Brain pericyte (primary cell): ENCODE measurements at regions not wholly inside any gene's neighbourhood (a gene's known extent, or its start where the extent isn't known, plus 50 kb on each side); places are given as distances from the start of the nearest gene placed in this dataset.

Experiments
- DNase-seq: peaks from one replicate; pipeline ENCODE4 v3.0.0-alpha.2; 2012; ENCODE audit warnings: low read depth, low spot score

GRCh38 chr2:116645155-116645554 lies 1169.3 kb upstream of the DDX18 start:
- DNase-seq: no peak

GRCh38 chr2:116668691-116669090 lies 1145.8 kb upstream of the DDX18 start:
- DNase-seq: no peak

GRCh38 chr2:116669782-116670181 lies 1144.7 kb upstream of the DDX18 start:
- no peak for DNase-seq

GRCh38 chr2:116674188-116674587 lies 1140.3 kb upstream of the DDX18 start:
- no peak for DNase-seq

GRCh38 chr2:116676776-116677175 lies 1137.7 kb upstream of the DDX18 start:
- no peak for DNase-seq

- no peak for DNase-seq
Measured at GRCh38 chr2:116680256-116680936, 1134.1 kb upstream of the DDX18 start.

- DNase-seq: no peak
Measured at GRCh38 chr2:116687371-116687770, 1127.1 kb upstream of the DDX18 start.

GRCh38 chr2:116692988-116693387 lies 1121.5 kb upstream of the DDX18 start:
- no peak for DNase-seq

GRCh38 chr2:116696223-116696622 lies 1118.3 kb upstream of the DDX18 start:
- DNase-seq: no peak

- no peak for DNase-seq
Measured at GRCh38 chr2:116696903-116697302, 1117.6 kb upstream of the DDX18 start.

GRCh38 chr2:116706396-116706795 lies 1108.1 kb upstream of the DDX18 start:
- DNase-seq: no peak

- no peak for DNase-seq
Measured at GRCh38 chr2:116716038-116716437, 1098.5 kb upstream of the DDX18 start.

- no peak for DNase-seq
Measured at GRCh38 chr2:116716444-116716843, 1098.0 kb upstream of the DDX18 start.

- DNase-seq: no peak
Measured at GRCh38 chr2:116717832-116718231, 1096.7 kb upstream of the DDX18 start.

- no peak for DNase-seq
Measured at GRCh38 chr2:116718451-116718850, 1096.0 kb upstream of the DDX18 start.

- peak; percentile 2 for DNase-seq
Measured at GRCh38 chr2:116719836-116720235, 1094.7 kb upstream of the DDX18 start.

GRCh38 chr2:116724550-116724949 lies 1089.9 kb upstream of the DDX18 start:
- DNase-seq: no peak

- no peak for DNase-seq
Measured at GRCh38 chr2:116732322-116732721, 1082.2 kb upstream of the DDX18 start.

- no peak for DNase-seq
Measured at GRCh38 chr2:116733699-116734098, 1080.8 kb upstream of the DDX18 start.

GRCh38 chr2:116737951-116738350 lies 1076.5 kb upstream of the DDX18 start:
- DNase-seq: no peak

GRCh38 chr2:116747103-116747502 lies 1067.4 kb upstream of the DDX18 start:
- no peak for DNase-seq

GRCh38 chr2:116749994-116750393 lies 1064.5 kb upstream of the DDX18 start:
- DNase-seq: no peak

- DNase-seq: no peak
Measured at GRCh38 chr2:116754381-116755101, 1060.0 kb upstream of the DDX18 start.
